GM21737 (cell line): ENCODE measurements at regions not wholly inside any gene's neighbourhood (a gene's known extent, or its start where the extent isn't known, plus 50 kb on each side); places are given as distances from the start of the nearest gene placed in this dataset.

Experiments
- ATAC-seq: cut with Tn5 transposase; IDR thresholded peaks from one replicate; pipeline ENCODE4 v1.9.1; 2021; ENCODE audit warnings: mild to moderate bottlenecking, moderate library complexity; ENCODE audit not compliant: unreplicated experiment

GRCh38 chr1:218809061-218809460, 364.6 kb upstream of the LYPLAL1 start:
- no peak for ATAC-seq

GRCh38 chr1:218809625-218810024, 364.1 kb upstream of the LYPLAL1 start:
- no peak for ATAC-seq

- no peak for ATAC-seq
Observed at GRCh38 chr1:218810306-218810705, 363.4 kb upstream of the LYPLAL1 start.

DNA sequence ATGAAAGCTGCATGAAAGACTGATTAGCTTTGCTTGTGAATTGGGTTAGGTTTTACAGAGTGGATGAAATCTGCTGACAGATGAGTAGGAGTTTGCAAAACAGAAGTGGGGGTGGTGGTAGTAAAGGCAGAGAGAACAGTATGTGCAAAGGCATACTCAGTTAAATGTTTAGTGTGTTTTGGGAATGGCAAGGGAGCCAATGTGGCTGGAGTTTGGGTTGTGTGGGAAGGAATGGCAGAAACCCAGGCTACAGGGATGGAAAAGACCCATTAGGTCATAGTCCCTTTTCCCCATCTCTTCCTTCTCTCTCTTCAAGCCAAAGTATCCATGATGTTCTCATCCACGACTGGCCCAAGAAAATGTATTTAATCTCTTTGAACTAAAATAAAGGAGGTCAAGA, 362.2 kb upstream of the LYPLAL1 start:
- ATAC-seq, result no peak

DNA sequence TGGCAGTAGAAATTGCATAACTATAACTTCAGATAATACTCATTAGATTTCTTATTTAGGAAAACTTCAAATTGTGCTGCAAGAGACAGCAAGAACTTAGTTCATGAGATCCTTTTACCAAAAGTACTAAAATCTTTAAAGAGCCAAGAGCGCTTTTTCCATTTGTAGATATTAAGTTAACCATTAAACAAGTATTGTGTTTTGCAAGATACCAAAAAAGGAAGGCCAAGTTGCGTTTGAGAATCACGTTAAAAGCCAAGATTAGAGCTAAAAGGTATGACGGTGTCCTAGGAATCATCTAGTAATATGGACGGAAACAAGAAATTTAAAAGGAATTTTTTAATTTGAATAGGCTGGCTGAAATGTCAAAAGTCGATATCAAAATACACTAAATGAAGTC, 361.3 kb upstream of the LYPLAL1 start:
- no peak for ATAC-seq

DNA sequence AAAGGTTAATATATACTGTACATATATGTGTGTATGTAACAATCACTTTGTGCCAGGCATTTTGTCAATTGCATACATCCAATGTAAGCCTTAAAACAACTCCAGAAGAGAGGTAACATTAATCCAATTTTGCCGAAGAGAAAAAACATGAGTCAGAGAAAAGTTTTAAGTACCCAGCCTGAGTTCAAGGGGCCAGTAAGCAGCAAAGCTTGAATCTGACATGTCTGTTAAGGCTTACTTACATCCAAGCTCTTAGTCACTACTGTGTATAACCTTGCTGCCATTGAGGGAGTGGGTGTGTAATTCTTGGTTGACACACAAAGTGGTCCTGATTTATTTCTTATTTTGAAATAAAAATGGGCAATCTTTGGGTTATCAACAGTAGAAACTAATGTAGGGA, 360.4 kb upstream of the LYPLAL1 start:
- no peak for ATAC-seq

DNA sequence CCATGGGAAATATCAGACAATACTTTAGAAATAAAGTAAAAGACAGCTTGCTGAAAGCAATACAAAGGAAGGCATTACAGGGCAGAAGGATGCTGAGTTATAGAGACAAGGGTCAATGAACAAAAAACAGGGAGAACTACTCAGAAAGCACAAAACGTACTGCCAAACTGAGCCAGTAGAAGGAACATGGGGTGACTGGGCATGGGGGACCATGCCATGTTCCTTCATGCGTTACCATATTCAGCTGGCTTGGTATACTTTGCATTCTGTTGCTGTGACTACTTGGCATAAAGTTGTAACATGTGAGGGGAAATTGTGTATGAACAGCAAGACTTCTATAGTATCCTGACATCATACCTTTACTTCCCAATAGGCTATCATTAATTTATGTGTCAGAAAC, 358.6 kb upstream of the LYPLAL1 start:
- no peak for ATAC-seq

DNA sequence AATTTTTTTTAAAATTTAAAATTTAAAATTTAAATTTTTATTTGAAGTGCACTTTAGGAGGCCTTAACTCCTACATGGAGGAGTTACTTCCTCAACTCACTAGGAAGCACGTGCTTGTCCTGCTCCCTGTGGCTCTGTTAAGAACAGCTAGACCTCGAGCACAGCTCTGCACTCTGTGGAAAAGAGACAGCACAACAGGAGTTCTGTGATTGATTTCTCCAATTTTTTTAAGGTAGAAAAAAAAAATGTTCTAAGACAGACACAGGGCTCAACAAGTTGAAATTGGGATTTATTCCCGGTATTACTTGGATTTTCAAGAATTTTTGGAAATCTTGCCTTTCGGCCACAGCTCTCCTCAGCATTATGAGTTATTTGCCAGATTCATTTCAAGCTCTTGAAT, 356.6 kb upstream of the LYPLAL1 start:
- no peak for ATAC-seq

DNA sequence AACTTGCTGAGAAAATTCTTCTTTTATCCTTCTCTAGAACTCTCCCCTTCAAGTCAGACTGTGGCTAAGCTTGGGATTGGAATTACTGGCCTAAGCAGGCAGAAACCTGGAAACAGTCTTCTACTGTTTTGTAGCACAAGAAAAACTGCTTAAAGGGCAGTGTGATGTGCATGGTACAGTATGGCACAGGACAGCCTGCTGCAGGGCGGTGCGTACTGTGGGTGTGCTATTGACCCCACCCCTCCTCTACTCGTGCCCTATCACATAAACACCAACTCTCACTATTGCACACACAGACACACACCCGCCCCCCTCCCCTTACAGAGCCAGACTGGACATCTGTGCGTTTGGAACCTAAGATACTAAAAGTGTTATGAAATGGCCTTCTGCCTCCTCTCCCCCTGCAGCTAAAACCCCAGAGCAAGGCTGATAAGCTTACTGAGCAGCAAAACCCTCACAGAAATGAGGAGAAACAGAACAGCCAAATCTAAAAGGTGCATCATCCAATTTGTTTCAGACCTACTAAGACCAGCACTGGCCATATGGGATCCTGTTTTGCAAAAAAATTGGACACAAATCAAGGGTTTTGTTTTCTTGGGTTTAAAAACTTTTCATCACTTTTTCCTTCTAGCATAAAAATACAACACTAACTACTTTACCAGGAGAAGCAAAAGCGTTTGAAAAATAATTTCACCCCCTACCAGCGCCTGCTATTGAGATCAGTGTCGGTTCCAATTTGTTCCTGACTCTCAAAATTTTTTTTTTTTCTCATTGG, 355.8 kb upstream of the LYPLAL1 start:
- ATAC-seq, result no peak

GRCh38 chr1:218823291-218823900, 350.3 kb upstream of the LYPLAL1 start:
- no peak for ATAC-seq

- ATAC-seq, result no peak
Observed at GRCh38 chr1:218827486-218827885, 346.2 kb upstream of the LYPLAL1 start.

- no peak for ATAC-seq
Observed at GRCh38 chr1:218828125-218828650, 345.5 kb upstream of the LYPLAL1 start.

DNA sequence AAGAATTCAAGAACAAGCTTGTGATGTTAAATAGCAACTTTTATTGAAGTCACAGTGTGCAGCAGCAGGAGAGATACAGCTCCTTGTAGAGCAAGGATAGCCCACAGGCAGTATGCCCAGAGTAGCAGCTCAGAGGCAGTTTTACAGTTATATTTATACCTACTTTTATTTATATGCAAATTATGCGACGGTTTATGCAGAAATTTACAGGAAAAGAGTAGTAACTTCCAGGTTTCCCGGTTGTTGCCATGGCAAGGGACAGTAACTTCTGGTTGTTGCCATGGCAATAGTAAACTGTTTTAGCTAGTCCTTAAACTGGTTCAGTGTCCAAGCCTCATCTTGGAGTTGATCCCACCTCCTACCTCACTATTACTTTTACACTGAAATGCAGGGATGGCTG, 344.6 kb upstream of the LYPLAL1 start:
- no peak for ATAC-seq

GRCh38 chr1:218835609-218836008, 338.1 kb upstream of the LYPLAL1 start:
- no peak for ATAC-seq

DNA sequence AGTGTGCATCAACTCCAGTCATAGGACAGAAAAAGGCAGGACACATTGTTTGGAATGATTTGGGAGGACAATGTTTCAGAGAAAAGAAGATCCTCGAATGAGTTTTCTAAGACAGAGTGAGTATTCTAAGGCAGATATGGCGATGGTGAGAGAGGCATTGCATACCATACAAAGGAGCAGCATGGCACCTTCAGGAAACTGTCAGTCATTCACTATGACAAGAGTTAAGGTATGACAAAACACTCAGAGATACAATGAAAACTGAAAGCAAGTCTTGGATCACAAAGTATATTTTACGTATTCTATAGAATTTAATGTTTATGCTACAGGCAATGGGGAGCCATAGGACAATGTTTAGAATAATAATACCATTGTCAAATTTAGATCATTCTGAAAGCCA, 337.4 kb upstream of the LYPLAL1 start:
- ATAC-seq, result no peak

GRCh38 chr1:218837051-218837450, 336.6 kb upstream of the LYPLAL1 start:
- ATAC-seq, result no peak

- ATAC-seq, result no peak
Observed at GRCh38 chr1:218845589-218845988, 328.1 kb upstream of the LYPLAL1 start.

DNA sequence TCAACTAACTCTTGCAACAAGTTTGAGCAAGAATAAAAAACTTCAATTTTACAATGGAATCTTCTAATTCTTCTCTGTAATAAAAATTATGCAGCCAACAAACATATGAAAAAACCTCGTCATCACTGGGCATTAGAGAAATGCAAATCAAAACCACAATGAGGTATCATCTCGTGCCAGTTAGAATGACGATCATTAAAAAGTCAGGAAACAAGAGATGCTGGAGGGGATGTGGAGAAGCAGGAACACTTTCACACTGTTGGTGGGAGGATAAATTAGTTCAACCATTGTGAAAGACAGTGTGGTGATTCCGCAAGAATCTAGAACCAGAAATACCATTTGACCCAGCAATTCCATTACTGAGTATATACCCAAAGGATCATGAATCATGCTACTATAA, 327.5 kb upstream of the LYPLAL1 start:
- no peak for ATAC-seq

DNA sequence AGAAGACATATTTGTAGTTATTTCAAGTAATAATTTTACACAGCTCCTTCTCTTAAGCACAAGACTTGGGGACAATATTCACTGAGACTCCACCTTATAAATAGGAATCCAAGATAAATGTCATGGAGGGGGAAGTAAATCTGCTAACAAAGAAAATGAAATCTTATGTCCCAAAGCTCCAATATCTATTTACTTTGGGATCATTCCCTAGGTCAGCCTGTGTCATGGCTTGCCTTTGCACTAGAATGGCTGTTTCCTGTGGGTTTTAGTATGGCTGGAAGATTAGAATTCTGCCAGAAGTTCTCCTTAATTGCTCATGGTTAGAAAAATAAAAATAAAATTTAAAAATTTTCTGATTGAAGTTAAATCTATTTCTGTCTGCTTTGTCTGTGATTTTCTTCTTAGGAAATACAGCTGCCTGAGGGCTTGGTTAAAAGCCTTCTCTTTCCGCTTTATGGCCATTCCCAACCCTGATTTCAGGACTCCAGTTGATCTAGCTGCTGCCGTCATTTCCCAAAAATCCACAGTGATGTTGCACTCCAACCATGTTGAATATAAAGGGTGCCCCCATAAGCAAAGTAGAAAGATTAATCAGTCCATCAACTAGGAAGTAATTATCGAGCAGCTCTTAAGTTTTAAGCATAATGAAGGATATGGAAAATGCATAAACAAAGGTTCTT, 326.4 kb upstream of the LYPLAL1 start:
- no peak for ATAC-seq

DNA sequence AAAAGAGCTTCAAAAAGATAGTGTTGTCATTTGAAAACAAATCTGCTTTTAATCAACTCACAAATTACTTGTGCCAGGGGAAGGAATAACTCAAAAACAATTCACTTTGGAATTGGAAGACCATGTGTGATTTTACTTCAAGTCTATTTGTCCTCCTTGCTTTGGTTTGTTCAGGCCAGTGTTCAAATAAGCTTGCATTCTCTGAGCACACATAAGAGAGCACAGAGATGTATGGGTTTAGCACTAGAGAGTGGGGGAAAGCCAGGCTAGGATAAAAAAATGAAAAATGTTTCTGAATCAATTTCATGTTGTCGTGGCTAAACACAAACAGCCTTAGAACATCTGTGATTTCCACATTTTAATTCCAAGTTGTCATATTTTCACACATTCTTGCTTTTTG, 325.7 kb upstream of the LYPLAL1 start:
- no peak for ATAC-seq

DNA sequence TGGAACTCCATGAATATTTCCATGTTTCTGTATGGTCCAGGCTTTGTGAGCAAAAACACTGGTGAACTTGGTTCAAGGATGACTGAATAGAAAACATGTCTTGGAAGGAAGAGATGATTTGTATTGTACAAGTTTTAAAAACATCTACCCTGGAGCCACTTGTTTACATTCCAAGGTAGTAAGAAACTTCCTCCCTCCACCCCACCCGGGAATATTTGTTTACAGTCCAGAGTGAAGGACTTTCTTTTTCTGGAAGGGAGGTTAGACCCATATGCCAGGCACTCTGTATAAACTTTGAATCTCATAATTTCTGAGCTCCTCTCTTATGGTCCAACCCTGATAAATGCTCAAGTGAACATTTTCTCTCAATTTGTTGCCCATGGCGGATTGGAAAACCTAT, 323.3 kb upstream of the LYPLAL1 start:
- no peak for ATAC-seq

DNA sequence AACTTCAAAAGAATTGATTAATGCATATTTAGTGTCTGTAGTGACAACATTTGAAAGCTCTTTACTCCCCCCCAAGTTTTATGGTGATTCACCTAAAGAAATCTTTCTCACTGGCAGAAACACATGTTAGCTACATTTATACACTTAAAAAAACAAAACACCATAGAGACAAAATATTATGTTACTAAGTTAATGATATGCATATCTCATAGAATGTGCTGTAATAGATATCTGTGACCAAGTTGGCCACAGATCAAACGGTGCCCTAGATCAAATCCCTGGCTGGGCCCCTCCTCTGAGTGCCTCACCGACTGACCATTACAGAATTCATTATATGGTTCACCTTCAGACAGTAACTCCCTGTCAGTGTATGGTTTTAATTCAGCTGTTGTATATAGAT, 322.1 kb upstream of the LYPLAL1 start:
- ATAC-seq, result no peak
